Muscle layer of colon (tissue), 2 donors: ENCODE measurements at regions not wholly inside any gene's neighbourhood (a gene's known extent, or its start where the extent isn't known, plus 50 kb on each side); places are given as distances from the start of the nearest gene placed in this dataset.

Experiments used
- H3K27ac ChIP-seq: one replicate; pipeline ENCODE4 v1.7.0; 2013; ENCODE audit warnings: low read depth, mild to moderate bottlenecking, low read length, moderate library complexity
- H3K27me3 ChIP-seq, 2 donors: one replicate each; pipeline ENCODE4 v1.7.0; 2013; ENCODE audit warnings: low read length in 2 of 2, mild to moderate bottlenecking in 2 of 2; ENCODE audit not compliant: insufficient read depth in 2 of 2, control insufficient read depth in 1 of 2
- H3K36me3 ChIP-seq: one replicate; pipeline ENCODE4 v1.7.0; 2013; ENCODE audit warnings: mild to moderate bottlenecking, low read length; ENCODE audit not compliant: insufficient read depth
- H3K4me1 ChIP-seq: one replicate; pipeline ENCODE4 v1.7.0; 2013; ENCODE audit warnings: mild to moderate bottlenecking, low read length; ENCODE audit not compliant: insufficient read depth
- H3K4me3 ChIP-seq, 2 donors: one replicate each; pipeline ENCODE4 v1.7.0; 2013; ENCODE audit warnings: low read length in 2 of 2, low read depth in 1 of 2, mild to moderate bottlenecking in 1 of 2, moderate library complexity in 1 of 2
- H3K9ac ChIP-seq: one replicate; pipeline ENCODE4 v1.7.0; 2013; ENCODE audit warnings: low read length
- H3K9me3 ChIP-seq: one replicate; pipeline ENCODE4 v1.7.0; 2013; ENCODE audit warnings: mild to moderate bottlenecking, low read length
- donor health status: abdominal sarcoma.
- donor health status: Adenocarcinoma of cecum.

DNA sequence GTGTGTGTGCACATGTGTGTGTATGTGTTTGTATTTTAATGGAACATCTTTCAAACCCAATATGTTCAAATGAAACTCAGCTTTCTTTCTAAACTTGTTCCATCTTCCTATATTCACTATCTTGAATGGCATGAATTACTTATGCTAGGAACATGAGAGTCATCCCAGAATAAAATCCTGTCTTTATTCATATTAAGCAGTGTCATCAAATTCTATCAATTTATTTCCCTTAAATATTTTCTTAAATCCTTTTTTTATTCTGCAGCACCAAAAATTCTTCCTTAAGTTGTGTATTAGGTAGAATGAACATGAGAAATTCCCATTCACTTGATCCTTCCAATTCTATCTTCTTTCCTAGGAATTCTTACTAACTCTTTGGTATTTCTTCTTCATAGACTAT is 146.6 kb upstream of the PCDH15 start:
- H3K27me3 ChIP-seq = no peaks in the 10 kb centered on the region
- H3K4me1 ChIP-seq = no peaks in the 10 kb centered on the region
- H3K27ac ChIP-seq = no peak overlapping the region
- no peak overlapping the region for H3K4me3 ChIP-seq
- no peaks in the 10 kb centered on the region for H3K9me3 ChIP-seq
- H3K9ac ChIP-seq = no peak overlapping the region
- H3K36me3 ChIP-seq = no peaks in the 10 kb centered on the region

DNA sequence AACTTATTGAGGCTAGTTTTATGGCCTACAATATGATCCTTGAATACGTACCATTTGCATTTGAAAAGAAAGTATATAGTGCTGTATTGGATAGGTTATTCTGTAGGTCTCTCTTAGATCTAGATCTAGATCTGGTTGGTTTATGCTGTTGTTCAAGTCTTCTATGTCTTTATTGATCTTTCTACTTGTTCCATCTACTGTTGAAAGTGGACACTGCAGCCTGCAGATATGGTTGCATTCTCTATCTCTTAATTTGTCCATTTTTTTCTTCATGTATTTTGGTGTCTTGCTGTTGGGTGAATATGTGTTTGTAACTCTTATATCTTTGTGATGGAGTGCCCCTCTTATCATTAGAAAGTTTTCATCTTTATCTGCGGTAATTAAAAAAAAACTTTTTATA is 139.4 kb upstream of the PCDH15 start:
- Histone ChIP-seq H3K27me3 (no peaks in the 10 kb centered on the region), H3K9ac (no peak overlapping the region), H3K9me3 (no peaks in the 10 kb centered on the region), H3K4me3 (no peak overlapping the region), H3K27ac (no peak overlapping the region), H3K36me3 (no peaks in the 10 kb centered on the region), H3K4me1 (no peaks in the 10 kb centered on the region)

GRCh38 chr10:54914049-54914448 is 113.0 kb upstream of the PCDH15 start:
- H3K27me3 ChIP-seq = no peaks in the 10 kb centered on the region
- H3K4me3 ChIP-seq = no peak overlapping the region
- H3K9me3 ChIP-seq = no peaks in the 10 kb centered on the region
- H3K4me1 ChIP-seq = no peaks in the 10 kb centered on the region
- H3K27ac ChIP-seq = no peak overlapping the region
- no peak overlapping the region for H3K9ac ChIP-seq
- no peaks in the 10 kb centered on the region for H3K36me3 ChIP-seq

DNA sequence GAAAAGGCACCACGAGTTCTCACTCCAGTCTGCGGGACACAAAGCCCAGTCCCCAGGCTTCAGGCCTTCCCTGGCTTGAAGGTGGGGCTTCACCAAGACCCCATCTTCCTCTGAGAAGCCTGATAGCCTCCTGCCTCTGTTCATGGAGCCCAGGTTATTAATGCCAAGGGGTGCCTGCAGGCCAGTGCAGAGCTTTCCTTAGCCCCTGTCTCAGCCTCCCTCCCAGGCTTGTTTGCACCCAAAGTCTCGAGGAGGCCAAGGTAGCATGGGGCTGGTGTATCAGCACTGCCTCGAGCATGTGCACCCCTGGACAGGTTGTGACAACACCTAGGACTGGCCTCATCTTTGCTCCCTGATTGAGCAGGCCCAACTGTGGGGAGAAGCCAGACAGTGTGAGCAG is 108.1 kb upstream of the PCDH15 start:
- Histone ChIP-seq H3K36me3 (no peaks in the 10 kb centered on the region), H3K27ac (no peak overlapping the region), H3K9me3 (no peaks in the 10 kb centered on the region), H3K4me1 (no peaks in the 10 kb centered on the region), H3K27me3 (no peaks in the 10 kb centered on the region), H3K4me3 (no peak overlapping the region), H3K9ac (no peak overlapping the region)

DNA sequence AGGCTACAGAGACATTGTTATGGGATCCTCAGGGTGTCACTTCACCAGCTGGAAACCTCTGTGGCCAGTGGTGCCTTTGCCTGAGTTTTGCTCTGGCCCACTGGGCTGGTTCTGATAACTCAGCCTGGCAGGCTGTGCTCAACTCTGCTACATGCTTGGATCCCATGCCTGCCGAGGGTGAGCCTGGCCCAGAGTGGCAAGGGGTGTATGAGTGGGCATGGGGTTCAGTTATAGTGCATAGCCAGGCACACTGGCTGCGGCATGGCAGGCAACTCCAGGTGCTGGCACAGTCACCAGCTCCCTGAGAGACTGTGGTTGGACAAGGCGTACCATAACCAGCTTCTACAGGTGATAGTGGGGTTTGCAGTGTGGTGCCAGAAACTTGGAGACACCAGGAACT is 107.0 kb upstream of the PCDH15 start:
- Histone ChIP-seq H3K4me3 (no peak overlapping the region), H3K36me3 (no peaks in the 10 kb centered on the region), H3K27ac (no peak overlapping the region), H3K4me1 (no peaks in the 10 kb centered on the region), H3K9ac (no peak overlapping the region), H3K9me3 (no peaks in the 10 kb centered on the region), H3K27me3 (no peaks in the 10 kb centered on the region)

DNA sequence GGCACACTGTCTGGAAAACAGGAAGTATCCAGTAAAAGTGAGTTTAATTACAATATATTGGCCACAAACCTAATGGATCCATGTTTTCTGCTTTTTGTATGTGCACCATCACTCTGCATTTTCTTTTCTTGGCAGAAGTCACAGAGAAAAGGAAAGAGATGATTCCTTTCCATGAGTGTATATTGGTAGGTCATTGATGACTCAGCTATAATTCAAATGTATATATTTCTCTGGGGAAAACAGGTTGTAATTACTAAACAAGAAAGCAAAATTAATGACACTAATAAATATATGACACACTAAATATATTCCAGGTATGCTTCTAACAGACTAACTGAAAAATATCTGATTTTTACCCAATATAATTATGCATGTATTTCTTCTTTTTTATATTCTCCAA is 105.9 kb upstream of the PCDH15 start:
- Histone ChIP-seq H3K9ac (no peak overlapping the region), H3K9me3 (no peaks in the 10 kb centered on the region), H3K4me3 (no peak overlapping the region), H3K27ac (no peak overlapping the region), H3K4me1 (no peaks in the 10 kb centered on the region), H3K27me3 (no peaks in the 10 kb centered on the region), H3K36me3 (no peaks in the 10 kb centered on the region)

GRCh38 chr10:54905578-54906192 is 104.7 kb upstream of the PCDH15 start:
- H3K4me1 ChIP-seq = no peaks in the 10 kb centered on the region
- no peak overlapping the region for H3K4me3 ChIP-seq
- no peaks in the 10 kb centered on the region for H3K36me3 ChIP-seq
- H3K9me3 ChIP-seq = no peaks in the 10 kb centered on the region
- no peak overlapping the region for H3K9ac ChIP-seq
- H3K27ac ChIP-seq = no peak overlapping the region
- no peaks in the 10 kb centered on the region for H3K27me3 ChIP-seq

- H3K4me1 ChIP-seq = no peaks in the 10 kb centered on the region
- H3K9me3 ChIP-seq = no peaks in the 10 kb centered on the region
- H3K27me3 ChIP-seq = no peaks in the 10 kb centered on the region
- H3K9ac ChIP-seq = no peak overlapping the region
- H3K36me3 ChIP-seq = no peaks in the 10 kb centered on the region
- no peak overlapping the region for H3K27ac ChIP-seq
- no peak overlapping the region for H3K4me3 ChIP-seq
Measured at GRCh38 chr10:54904833-54905232, 103.8 kb upstream of the PCDH15 start.

DNA sequence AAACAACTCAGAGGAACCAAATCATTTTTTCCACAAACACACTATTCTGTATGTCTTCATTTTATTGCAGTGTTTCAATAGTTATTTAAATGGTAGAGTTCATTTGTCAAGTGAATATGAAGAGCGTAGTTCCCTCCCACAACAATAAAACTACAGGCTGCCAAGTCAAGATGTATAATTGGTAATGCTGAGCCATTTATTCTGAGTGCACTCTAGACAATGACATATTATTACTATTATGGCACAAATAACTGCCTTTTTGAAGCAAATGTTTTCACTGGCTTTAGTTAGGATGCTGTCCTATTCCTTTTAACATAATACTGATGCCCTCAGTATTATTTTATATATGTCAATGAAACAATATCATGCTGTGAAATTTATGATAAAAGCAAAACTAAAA is 102.7 kb upstream of the PCDH15 start:
- Histone ChIP-seq H3K4me1 (no peaks in the 10 kb centered on the region), H3K27me3 (no peaks in the 10 kb centered on the region), H3K9me3 (no peaks in the 10 kb centered on the region), H3K27ac (no peak overlapping the region), H3K4me3 (no peak overlapping the region), H3K9ac (no peak overlapping the region), H3K36me3 (no peaks in the 10 kb centered on the region)

DNA sequence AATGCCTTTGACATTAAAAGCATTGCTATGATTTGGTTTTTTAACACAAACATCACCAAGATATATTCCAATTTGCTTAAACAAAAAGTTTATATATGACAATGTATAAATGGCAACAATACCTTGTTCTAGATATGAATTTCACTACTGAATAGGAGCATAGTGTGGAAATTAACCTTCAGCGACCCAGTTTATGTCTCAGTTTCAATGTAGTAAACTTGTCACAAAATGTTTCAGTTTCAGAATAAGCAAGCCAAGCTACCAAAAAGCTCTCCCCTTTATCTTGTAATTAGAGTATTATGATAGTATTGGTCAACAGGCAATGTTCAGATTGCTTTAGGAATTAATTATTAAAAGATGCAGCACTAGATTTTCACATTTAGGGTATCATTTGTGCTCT is 99.6 kb upstream of the PCDH15 start:
- Histone ChIP-seq H3K9ac (no peak overlapping the region), H3K4me3 (no peak overlapping the region), H3K36me3 (no peaks in the 10 kb centered on the region), H3K9me3 (no peaks in the 10 kb centered on the region), H3K27ac (no peak overlapping the region), H3K4me1 (no peaks in the 10 kb centered on the region), H3K27me3 (no peaks in the 10 kb centered on the region)

- Histone ChIP-seq H3K4me3 (no peak overlapping the region), H3K27ac (no peak overlapping the region), H3K36me3 (no peaks in the 10 kb centered on the region), H3K9me3 (no peaks in the 10 kb centered on the region), H3K4me1 (no peaks in the 10 kb centered on the region), H3K27me3 (no peaks in the 10 kb centered on the region), H3K9ac (no peak overlapping the region)
Measured at GRCh38 chr10:54880996-54881395, 80.0 kb upstream of the PCDH15 start.

- no peaks in the 10 kb centered on the region for H3K9me3 ChIP-seq
- H3K9ac ChIP-seq = no peak overlapping the region
- H3K4me1 ChIP-seq = no peaks in the 10 kb centered on the region
- H3K36me3 ChIP-seq = no peaks in the 10 kb centered on the region
- no peak overlapping the region for H3K27ac ChIP-seq
- H3K4me3 ChIP-seq = no peak overlapping the region
- no peaks in the 10 kb centered on the region for H3K27me3 ChIP-seq
Measured at GRCh38 chr10:54869022-54869421, 68.0 kb upstream of the PCDH15 start.
